Tibial nerve (tissue), 4 donors: ENCODE measurements at regions not wholly inside any gene's neighbourhood (a gene's known extent, or its start where the extent isn't known, plus 50 kb on each side); places are given as distances from the start of the nearest gene placed in this dataset.

Experiments
- DNase-seq, 2 donors: peaks; one replicate each; pipeline ENCODE4 v3.0.0-alpha.2; 2019; ENCODE audit warnings: low spot score in 2 of 2
- H3K27ac ChIP-seq, 4 donors: fragments of 200-600 bp; sonication (generic) in 3 of 4; one replicate each; pipeline ENCODE4 v1.5.1; 2017 to 2019; ENCODE audit warnings: mild to moderate bottlenecking in 1 of 4
- H3K27me3 ChIP-seq, 2 donors: fragments of 200-600 bp; sonication (generic) in 1 of 2; one replicate each; pipeline versions ENCODE4 v1.5.1 to v1.6.0; 2017 to 2019
- H3K36me3 ChIP-seq, 3 donors: fragments of 200-600 bp; sonication (generic); one replicate each; pipeline ENCODE4 v1.5.1; 2018 to 2019
- H3K4me1 ChIP-seq, 4 donors: fragments of 200-600 bp; sonication (generic) in 3 of 4; one replicate each; pipeline ENCODE4 v1.5.1; 2017 to 2019
- H3K4me3 ChIP-seq, 4 donors: fragments of 200-600 bp; sonication (generic) in 3 of 4; one replicate each; pipeline ENCODE4 v1.5.1; 2017 to 2019; ENCODE audit warnings: mild to moderate bottlenecking in 1 of 4, moderate library complexity in 1 of 4
- H3K9me3 ChIP-seq, 4 donors: fragments of 200-600 bp; sonication (generic) in 3 of 4; one replicate each; pipeline ENCODE4 v1.5.1; 2017 to 2019
- EP300 ChIP-seq, 2 donors: sonication (generic); formaldehyde crosslinking; IDR thresholded peaks; one replicate each; pipeline ENCODE4 v1.6.1; 2017; ENCODE audit warnings: antibody characterized with exemption in 2 of 2, mild to moderate bottlenecking in 1 of 2
- POLR2A ChIP-seq, 2 donors: fragments of 450-650 bp; IDR thresholded peaks; one replicate each; pipeline ENCODE4 v1.6.1; 2017; ENCODE audit warnings: antibody characterized with exemption in 2 of 2, mild to moderate bottlenecking in 2 of 2, moderate library complexity in 2 of 2
- WGBS, 2 donors: methylation state at CpG; one replicate each; pipeline ENCODE4 v1.1.5; 2018; 5-methylcytosine and 5-hydroxymethylcytosine counted together
- TF ChIP-seq, protein P1 (sequence below), 5 experiments: fragments of 200-600 bp in 3 of 5; fragments of 450-650 bp in 2 of 5; sonication (generic) in 3 of 5; IDR thresholded peaks; one replicate each; pipeline ENCODE4 v1.5.1; 2016 to 2019; ENCODE audit warnings: antibody characterized with exemption in 5 of 5, mild to moderate bottlenecking in 3 of 5, moderate library complexity in 2 of 5

DNA sequence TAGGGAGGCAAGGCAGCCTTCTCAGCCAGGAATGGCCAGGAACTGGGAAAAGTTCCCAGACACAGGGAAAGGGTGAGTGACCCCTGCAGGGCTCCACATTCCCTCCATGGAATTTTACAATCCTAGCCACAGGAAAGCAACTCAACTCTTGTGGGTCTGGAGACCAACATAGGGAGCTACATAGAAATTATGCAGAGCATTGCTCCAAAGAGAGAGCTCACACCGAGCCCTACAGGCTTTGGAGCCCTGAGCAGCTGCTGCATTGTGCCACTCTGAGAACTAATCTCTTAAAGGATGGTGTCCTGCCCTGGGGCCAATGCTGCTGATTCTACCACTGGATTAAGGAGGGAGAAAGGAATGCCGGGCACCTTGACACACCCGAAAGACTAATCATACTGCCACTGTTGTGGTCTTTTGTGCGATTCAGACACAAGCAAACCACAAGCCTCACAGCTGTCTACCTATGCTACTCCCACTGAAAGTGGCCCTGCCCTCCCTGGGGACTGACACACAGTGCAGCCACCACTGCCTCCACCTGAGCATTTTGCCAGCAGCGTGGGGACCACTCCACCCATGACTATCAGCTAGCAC, 1089.8 kb upstream of the NUDT12 start:
- H3K27ac ChIP-seq = no peak overlapping the region
- H3K27me3 ChIP-seq = no peaks in the 10 kb centered on the region
- peaks cover 0 to 16% (median 0%) of the 10 kb centered on the region in 4 donors for H3K9me3 ChIP-seq
- TF ChIP-seq EP300 (IDR thresholded peaks at IDR 0.05) (no peak), POLR2A (IDR thresholded peaks at IDR 0.05) (no peak)
- TF ChIP-seq, protein P1, sequence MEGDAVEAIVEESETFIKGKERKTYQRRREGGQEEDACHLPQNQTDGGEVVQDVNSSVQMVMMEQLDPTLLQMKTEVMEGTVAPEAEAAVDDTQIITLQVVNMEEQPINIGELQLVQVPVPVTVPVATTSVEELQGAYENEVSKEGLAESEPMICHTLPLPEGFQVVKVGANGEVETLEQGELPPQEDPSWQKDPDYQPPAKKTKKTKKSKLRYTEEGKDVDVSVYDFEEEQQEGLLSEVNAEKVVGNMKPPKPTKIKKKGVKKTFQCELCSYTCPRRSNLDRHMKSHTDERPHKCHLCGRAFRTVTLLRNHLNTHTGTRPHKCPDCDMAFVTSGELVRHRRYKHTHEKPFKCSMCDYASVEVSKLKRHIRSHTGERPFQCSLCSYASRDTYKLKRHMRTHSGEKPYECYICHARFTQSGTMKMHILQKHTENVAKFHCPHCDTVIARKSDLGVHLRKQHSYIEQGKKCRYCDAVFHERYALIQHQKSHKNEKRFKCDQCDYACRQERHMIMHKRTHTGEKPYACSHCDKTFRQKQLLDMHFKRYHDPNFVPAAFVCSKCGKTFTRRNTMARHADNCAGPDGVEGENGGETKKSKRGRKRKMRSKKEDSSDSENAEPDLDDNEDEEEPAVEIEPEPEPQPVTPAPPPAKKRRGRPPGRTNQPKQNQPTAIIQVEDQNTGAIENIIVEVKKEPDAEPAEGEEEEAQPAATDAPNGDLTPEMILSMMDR (IDR thresholded peaks at IDR 0.05) = no peak
- WGBS, 2 donors = 81 to 84% methylated on average over 5 of the region's 5 CpGs
- no peak overlapping the region for H3K4me3 ChIP-seq
- no peaks in the 10 kb centered on the region for H3K36me3 ChIP-seq
- no peaks in the 10 kb centered on the region for H3K4me1 ChIP-seq
- no peak for DNase-seq

- Histone ChIP-seq H3K4me1 (no peaks in the 10 kb centered on the region), H3K36me3 (no peaks in the 10 kb centered on the region), H3K4me3 (no peak overlapping the region), H3K9me3 (peaks cover 0 to 16% (median 0%) of the 10 kb centered on the region in 4 donors), H3K27ac (no peak overlapping the region), H3K27me3 (no peaks in the 10 kb centered on the region)
- DNase-seq = no peak
- WGBS, 2 donors = 65 to 66% methylated on average over 3 of the region's 3 CpGs
- no peak for TF ChIP-seq POLR2A (IDR thresholded peaks at IDR 0.05)
- TF ChIP-seq EP300 (IDR thresholded peaks at IDR 0.05) = no peak
- TF ChIP-seq, protein P1 (IDR thresholded peaks at IDR 0.05) = no peak
Measured at GRCh38 chr5:104650313-104651055, 1087.9 kb upstream of the NUDT12 start.

GRCh38 chr5:104646416-104646815, 1083.8 kb upstream of the NUDT12 start:
- H3K4me3 ChIP-seq = no peak overlapping the region
- no peak overlapping the region for H3K27ac ChIP-seq
- TF ChIP-seq, protein P1 (IDR thresholded peaks at IDR 0.05) = no peak
- no peak for TF ChIP-seq POLR2A (IDR thresholded peaks at IDR 0.05)
- no peak for TF ChIP-seq EP300 (IDR thresholded peaks at IDR 0.05)
- H3K36me3 ChIP-seq = no peaks in the 10 kb centered on the region
- WGBS, 2 donors = 67% methylated on average over 3 of the region's 3 CpGs
- no peaks in the 10 kb centered on the region for H3K4me1 ChIP-seq
- H3K27me3 ChIP-seq = no peaks in the 10 kb centered on the region
- no peaks in the 10 kb centered on the region for H3K9me3 ChIP-seq
- no peak for DNase-seq

- H3K9me3 ChIP-seq = no peaks in the 10 kb centered on the region
- H3K4me1 ChIP-seq = no peaks in the 10 kb centered on the region
- TF ChIP-seq EP300 (IDR thresholded peaks at IDR 0.05) (no peak), POLR2A (IDR thresholded peaks at IDR 0.05) (no peak)
- TF ChIP-seq, protein P1 (IDR thresholded peaks at IDR 0.05) = no peak
- WGBS, 2 donors = 61 to 64% methylated on average over 3 of the region's 3 CpGs
- DNase-seq = no peak
- no peak overlapping the region for H3K27ac ChIP-seq
- no peak overlapping the region for H3K4me3 ChIP-seq
- H3K36me3 ChIP-seq = no peaks in the 10 kb centered on the region
- no peaks in the 10 kb centered on the region for H3K27me3 ChIP-seq
Measured at GRCh38 chr5:104643320-104643719, 1080.7 kb upstream of the NUDT12 start.

DNA sequence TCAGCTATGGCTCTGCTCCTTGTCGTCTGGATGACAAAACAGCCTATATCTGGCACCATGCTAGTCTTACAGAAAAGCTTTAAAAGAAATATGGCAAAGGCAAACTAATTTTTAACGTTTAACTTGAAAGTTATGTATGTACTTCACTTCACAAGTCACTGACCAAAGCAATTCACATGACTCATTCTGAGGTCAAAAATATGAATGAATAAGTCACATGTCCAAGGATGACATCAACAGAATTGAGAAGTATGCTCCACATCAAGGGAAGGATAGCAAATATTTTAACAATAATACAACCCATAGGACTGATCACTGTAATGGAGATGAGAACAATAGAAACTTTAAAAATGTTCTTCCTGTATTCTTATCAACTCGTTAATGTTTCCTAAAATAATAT, 1072.6 kb upstream of the NUDT12 start:
- no peaks in the 10 kb centered on the region for H3K9me3 ChIP-seq
- no peaks in the 10 kb centered on the region for H3K36me3 ChIP-seq
- DNase-seq = no peak
- H3K4me3 ChIP-seq = no peak overlapping the region
- 64 to 65% methylated on average over 3 of the region's 3 CpGs for WGBS, 2 donors
- no peaks in the 10 kb centered on the region for H3K4me1 ChIP-seq
- H3K27ac ChIP-seq = no peak overlapping the region
- TF ChIP-seq EP300 (IDR thresholded peaks at IDR 0.05) (no peak), POLR2A (IDR thresholded peaks at IDR 0.05) (no peak)
- TF ChIP-seq, protein P1 (IDR thresholded peaks at IDR 0.05) = no peak
- no peaks in the 10 kb centered on the region for H3K27me3 ChIP-seq
